IMR-90 (cell line): ENCODE measurements at regions not wholly inside any gene's neighbourhood (a gene's known extent, or its start where the extent isn't known, plus 50 kb on each side); places are given as distances from the start of the nearest gene placed in this dataset.

Experiments used
- CEBPB ChIP-seq: IDR thresholded peaks from 2 replicates; pipeline ENCODE4 v1.6.1; 2012; ENCODE audit warnings: low read depth, low read length, improper control_type of control experiment
- MAFK ChIP-seq: IDR thresholded peaks from 2 replicates; pipeline ENCODE4 v1.6.1; 2012; ENCODE audit warnings: low read depth, low read length, improper control_type of control experiment
- POLR2A ChIP-seq: IDR thresholded peaks from 2 replicates; pipeline ENCODE4 v1.6.1; 2012; ENCODE audit warnings: mild to moderate bottlenecking, low read depth, low read length
- RCOR1 ChIP-seq: IDR thresholded peaks from 2 replicates; pipeline ENCODE4 v1.6.1; 2012; ENCODE audit warnings: mild to moderate bottlenecking, low read length, improper control_type of control experiment; ENCODE audit not compliant: insufficient replicate concordance
- RFX5 ChIP-seq: IDR thresholded peaks from 2 replicates; pipeline ENCODE4 v1.8.0; 2012; ENCODE audit warnings: low read depth, mild to moderate bottlenecking, low read length, moderate library complexity
- TF ChIP-seq, protein P1 (sequence below): conservative IDR thresholded peaks from 2 replicates; pipeline ENCODE4 v1.5.1; 2012; ENCODE audit warnings: mild to moderate bottlenecking, low read depth, low read length, improper control_type of control experiment

DNA sequence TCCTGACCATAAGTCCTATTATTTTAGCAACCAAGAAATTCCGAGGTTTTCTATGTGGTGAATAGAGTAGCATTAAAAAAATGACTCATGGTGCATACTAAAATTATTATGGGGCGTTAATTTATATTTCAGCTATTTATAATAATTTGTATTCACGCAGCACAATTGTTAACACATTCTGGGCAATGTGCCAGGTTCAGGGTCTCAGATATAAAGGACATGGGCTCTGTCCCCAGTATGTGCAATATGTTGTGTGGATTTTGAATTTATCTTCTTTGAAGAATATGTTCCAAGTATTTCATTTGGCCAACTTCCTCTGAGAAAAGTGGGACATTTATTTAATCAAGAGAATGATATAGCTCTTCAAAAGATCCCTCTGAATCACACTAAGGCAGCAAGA is 1434.7 kb upstream of the PRR20A start:
- no peak for TF ChIP-seq RCOR1
- TF ChIP-seq, protein P1, sequence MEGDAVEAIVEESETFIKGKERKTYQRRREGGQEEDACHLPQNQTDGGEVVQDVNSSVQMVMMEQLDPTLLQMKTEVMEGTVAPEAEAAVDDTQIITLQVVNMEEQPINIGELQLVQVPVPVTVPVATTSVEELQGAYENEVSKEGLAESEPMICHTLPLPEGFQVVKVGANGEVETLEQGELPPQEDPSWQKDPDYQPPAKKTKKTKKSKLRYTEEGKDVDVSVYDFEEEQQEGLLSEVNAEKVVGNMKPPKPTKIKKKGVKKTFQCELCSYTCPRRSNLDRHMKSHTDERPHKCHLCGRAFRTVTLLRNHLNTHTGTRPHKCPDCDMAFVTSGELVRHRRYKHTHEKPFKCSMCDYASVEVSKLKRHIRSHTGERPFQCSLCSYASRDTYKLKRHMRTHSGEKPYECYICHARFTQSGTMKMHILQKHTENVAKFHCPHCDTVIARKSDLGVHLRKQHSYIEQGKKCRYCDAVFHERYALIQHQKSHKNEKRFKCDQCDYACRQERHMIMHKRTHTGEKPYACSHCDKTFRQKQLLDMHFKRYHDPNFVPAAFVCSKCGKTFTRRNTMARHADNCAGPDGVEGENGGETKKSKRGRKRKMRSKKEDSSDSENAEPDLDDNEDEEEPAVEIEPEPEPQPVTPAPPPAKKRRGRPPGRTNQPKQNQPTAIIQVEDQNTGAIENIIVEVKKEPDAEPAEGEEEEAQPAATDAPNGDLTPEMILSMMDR = no peak
- no peak for TF ChIP-seq POLR2A
- no peak for TF ChIP-seq RFX5
- TF ChIP-seq CEBPB = no peak
- no peak for TF ChIP-seq MAFK
